HG03135 (cell line): ENCODE measurements at regions not wholly inside any gene's neighbourhood (a gene's known extent, or its start where the extent isn't known, plus 50 kb on each side); places are given as distances from the start of the nearest gene placed in this dataset.
"Not testable (repeated sequence)": the region's sequence is repeated elsewhere in the genome, so short reads cannot be mapped to it uniquely, and the experiment has no call there.

ENCODE experiments used
- ATAC-seq: cut with Tn5 transposase; IDR thresholded peaks from one replicate; pipeline ENCODE4 v1.9.1; 2021; ENCODE audit warnings: mild to moderate bottlenecking, moderate library complexity; ENCODE audit not compliant: unreplicated experiment

GRCh38 chr4:25981749-25982148 lies 67.7 kb downstream of the SMIM20 start:
- no peak for ATAC-seq

GRCh38 chr4:25982962-25983361 lies 68.9 kb downstream of the SMIM20 start:
- no peak for ATAC-seq

DNA sequence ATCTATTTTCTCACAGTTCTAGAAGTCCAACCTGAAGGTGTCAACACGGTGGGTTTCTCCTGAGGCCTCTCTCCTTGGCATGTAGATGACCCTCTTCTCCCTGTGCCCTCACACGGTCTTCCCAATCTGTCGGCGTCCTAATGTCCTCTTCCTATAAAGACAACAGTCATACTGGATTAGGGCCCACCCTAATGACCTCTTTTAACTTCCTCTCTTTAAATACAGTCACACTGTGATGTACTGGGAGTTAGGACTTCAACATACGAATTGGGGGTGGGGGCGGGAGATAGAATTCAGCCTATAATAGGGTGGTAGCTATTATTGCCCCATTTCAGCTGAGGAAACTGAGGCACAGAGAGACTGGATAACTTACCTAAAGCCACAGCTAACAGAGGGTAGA lies 70.2 kb downstream of the SMIM20 start:
- ATAC-seq = no peak

GRCh38 chr4:25984796-25985195 lies 70.8 kb downstream of the SMIM20 start:
- ATAC-seq = no peak

DNA sequence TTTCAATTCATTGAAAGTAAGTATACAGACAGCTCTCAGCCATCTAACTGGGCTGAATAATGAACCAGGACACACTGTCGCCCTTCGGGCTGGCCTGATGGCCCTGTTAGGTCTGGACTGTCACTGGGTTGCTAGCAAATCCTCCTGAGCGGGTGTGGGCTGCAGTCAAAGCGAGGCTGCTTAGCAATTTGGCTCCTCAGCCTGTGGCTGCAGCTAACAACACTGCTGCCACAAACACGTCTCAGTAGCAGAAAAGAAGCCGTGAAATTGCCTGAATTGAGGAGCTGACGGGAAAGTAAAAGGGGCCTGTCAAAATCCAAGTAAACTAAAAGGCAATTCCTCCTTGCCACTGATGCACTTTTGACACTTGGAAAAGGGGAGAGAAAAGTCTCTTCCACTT lies 72.8 kb downstream of the SMIM20 start:
- ATAC-seq = no peak

GRCh38 chr4:25991340-25991739 lies 77.3 kb downstream of the SMIM20 start:
- ATAC-seq = no peak

GRCh38 chr4:25993395-25994185 lies 79.6 kb downstream of the SMIM20 start:
- ATAC-seq = no peak

DNA sequence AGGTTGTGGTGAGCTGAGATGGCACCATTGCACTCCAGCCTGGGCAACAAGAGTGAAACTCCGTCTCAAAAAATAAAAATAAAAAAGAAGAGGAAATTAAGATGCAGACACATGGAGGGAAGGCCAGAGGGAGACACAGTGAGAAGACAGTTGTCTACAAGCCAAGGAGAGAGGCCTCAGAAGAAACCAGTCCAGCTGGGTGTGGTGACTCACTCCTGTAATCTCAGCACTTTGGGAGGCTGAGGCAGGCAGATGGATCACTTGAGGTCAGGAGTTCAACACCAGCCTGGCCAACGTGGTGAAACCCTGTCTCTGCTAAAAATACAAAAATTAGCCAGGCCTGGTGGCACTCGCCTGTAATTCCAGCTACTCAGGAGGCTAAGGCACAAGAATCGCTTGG lies 80.6 kb downstream of the SMIM20 start:
- ATAC-seq = not testable (repeated sequence)

GRCh38 chr4:26000274-26000950 lies 86.4 kb downstream of the SMIM20 start:
- no peak for ATAC-seq

DNA sequence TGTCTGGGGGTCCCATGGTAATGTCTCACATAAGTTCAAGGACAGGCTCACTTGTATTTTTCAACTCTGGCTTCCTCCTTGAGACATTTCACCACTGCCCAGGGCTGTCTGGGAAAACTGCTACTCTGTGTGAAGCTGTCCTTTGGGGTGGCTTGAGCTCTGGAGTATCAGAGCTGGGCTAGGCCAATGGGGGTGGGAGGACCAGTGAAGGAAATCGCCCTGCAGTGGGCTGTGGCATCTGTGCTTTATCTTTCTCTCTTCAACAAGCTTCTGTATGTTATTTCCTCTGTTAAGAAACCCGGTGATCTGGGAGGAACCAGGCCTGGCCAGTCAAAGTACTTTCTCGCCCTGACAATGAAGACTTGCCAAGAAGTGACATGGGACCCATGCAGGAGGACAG lies 87.4 kb downstream of the SMIM20 start:
- ATAC-seq = no peak

- ATAC-seq = no peak
Measured at GRCh38 chr4:26001816-26002215, 87.8 kb downstream of the SMIM20 start.

- ATAC-seq = no peak
Measured at GRCh38 chr4:26003056-26003455, 89.0 kb downstream of the SMIM20 start.

GRCh38 chr4:26004290-26004689 lies 90.3 kb downstream of the SMIM20 start:
- no peak for ATAC-seq

- no peak for ATAC-seq
Measured at GRCh38 chr4:26005764-26006163, 91.7 kb downstream of the SMIM20 start.

GRCh38 chr4:26008737-26009136 lies 94.7 kb downstream of the SMIM20 start:
- no peak for ATAC-seq

DNA sequence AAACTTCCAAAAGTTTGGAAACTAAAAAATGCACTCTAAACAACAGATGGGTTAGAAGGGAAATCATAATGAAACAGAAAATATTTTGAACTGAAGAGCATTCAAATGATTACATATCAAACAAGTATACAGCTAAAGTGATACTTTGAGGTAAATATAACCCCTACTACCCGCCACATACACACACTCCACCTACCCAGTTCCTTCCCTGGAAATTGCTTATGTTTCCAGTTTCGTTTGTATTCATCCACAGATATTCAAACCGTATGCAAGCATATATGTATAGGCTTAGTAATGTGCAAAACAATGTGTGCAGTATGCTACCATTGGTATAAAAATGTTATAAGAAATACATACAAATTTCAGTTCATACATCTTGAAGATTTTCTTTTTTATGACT lies 95.5 kb downstream of the SMIM20 start:
- no peak for ATAC-seq

GRCh38 chr4:26010304-26010703 lies 96.3 kb downstream of the SMIM20 start:
- no peak for ATAC-seq

DNA sequence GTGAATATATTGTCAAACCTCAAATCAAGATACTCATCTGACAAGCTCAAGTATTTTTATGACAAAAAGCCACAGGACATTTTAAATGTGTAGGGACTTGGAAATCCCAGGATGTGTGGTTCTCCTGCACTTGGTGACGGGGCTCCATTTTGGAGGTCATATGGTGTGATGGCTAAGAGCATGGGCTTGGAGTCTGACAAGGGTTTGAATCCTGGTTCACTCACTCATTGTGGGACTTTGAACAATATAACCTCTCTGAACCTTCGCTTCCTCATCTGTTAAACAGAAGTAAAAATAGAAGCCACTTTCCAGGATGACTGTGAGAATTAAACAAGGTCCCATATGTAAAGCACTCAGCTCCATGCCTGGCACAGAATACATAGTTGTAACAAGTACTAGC lies 99.6 kb downstream of the SMIM20 start:
- ATAC-seq = no peak

DNA sequence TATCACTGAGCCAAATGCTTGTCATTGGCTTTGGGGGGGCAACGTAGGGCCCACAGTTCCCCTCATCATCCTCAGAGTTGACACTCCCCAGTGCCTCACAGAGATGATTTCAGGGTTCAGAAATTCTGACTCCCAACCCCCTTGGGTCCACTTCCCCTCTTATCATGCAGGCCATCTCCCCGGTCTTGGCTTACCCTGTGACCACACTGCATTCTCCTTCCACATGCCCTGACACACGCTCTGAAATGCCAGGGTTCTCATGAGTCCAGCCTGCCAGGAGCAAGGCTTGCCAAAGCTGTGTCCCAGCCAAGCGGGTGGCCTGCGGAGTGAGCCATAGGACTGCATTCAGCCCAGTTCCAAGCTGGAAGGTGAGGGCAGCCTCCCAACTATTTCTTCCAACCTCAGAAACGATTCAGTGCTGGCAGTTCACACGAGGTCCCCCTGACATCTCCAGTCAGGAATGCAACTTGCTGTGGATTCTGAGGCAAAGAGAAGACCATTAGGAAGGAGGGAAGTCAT lies 101.2 kb downstream of the SMIM20 start:
- no peak for ATAC-seq

DNA sequence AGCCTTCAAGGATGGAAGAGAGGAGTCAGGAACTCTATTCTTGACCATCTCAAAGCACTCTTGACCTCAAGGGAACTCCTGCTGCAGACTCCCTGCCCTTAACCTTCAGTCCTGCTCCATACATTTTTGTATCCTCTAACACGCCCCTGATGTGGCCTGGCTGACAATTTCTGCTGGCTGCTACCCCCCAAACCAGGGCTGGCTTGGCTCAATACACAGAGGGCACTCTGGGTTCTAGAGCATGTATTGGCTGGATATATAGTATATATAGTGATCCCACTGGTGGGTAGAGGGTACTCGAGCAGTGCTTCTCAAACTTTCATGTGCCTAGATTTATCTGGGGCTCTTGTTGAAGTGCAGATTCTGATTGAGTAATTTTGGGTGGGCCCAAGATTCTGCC lies 101.9 kb downstream of the SMIM20 start:
- no peak for ATAC-seq

DNA sequence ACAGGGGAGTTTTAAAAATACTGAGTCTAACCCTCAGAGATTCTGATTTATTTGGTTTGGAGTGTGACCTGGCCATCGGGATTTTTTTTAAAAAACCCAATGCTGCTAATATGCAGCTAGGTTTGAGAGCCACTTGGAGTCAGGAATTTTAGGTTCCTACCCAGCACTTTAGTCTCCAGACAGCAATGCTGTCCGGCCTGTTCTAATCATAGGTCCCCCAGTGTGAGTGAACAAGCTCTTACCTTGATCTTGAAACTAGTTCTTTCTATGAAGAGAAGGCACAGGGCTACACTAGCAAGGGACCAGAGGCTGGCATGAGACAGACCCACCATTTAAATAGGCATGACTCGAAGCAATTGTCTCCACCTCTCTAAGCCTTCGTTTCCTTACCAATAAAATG lies 103.5 kb downstream of the SMIM20 start:
- ATAC-seq = no peak

- ATAC-seq = not testable (repeated sequence)
Measured at GRCh38 chr4:26017961-26018700, 104.1 kb downstream of the SMIM20 start.
